Stimulated activated CD4-positive, alpha-beta T cell treated with anti-CD3 and anti-CD28 coated beads, TNF-alpha, amount 100 ng/mL, for 1 hour (primary cell): ENCODE measurements at regions not wholly inside any gene's neighbourhood (a gene's known extent, or its start where the extent isn't known, plus 50 kb on each side); places are given as distances from the start of the nearest gene placed in this dataset.

Experiments
- DNase-seq, 3 donors: peaks; one replicate each; pipeline ENCODE4 v3.0.0-alpha.2; 2020; ENCODE audit warnings: low read depth in 3 of 3, low spot score in 1 of 3

- DNase-seq: no peak
Observed at GRCh38 chr13:21999666-22000065, 328.8 kb downstream of the FGF9 start.

- DNase-seq: no peak
Observed at GRCh38 chr13:22000191-22000590, 329.3 kb downstream of the FGF9 start.

GRCh38 chr13:22001336-22001735, 330.5 kb downstream of the FGF9 start:
- no peak for DNase-seq

- DNase-seq: no peak
Observed at GRCh38 chr13:22002893-22003292, 332.0 kb downstream of the FGF9 start.

- no peak for DNase-seq
Observed at GRCh38 chr13:22009500-22009899, 338.6 kb downstream of the FGF9 start.

GRCh38 chr13:22009937-22010336, 339.1 kb downstream of the FGF9 start:
- no peak for DNase-seq

GRCh38 chr13:22012686-22013085, 341.8 kb downstream of the FGF9 start:
- DNase-seq: no peak

- DNase-seq: no peak
Observed at GRCh38 chr13:22014469-22014868, 343.6 kb downstream of the FGF9 start.

GRCh38 chr13:22017226-22017625, 346.4 kb downstream of the FGF9 start:
- DNase-seq: no peak

GRCh38 chr13:22018076-22018835, 347.4 kb downstream of the FGF9 start:
- DNase-seq: no peak

- no peak for DNase-seq
Observed at GRCh38 chr13:22018836-22019210, 347.9 kb downstream of the FGF9 start.

- no peak for DNase-seq
Observed at GRCh38 chr13:22024381-22024994, 353.6 kb downstream of the FGF9 start.

- no peak for DNase-seq
Observed at GRCh38 chr13:22027566-22027965, 356.7 kb downstream of the FGF9 start.

GRCh38 chr13:22028831-22029230, 358.0 kb downstream of the FGF9 start:
- no peak for DNase-seq

GRCh38 chr13:22030321-22030720, 359.4 kb downstream of the FGF9 start:
- DNase-seq: no peak

- no peak for DNase-seq
Observed at GRCh38 chr13:22031702-22032286, 360.9 kb downstream of the FGF9 start.

GRCh38 chr13:22032905-22033304, 362.0 kb downstream of the FGF9 start:
- no peak for DNase-seq

- no peak for DNase-seq
Observed at GRCh38 chr13:22039961-22040360, 369.1 kb downstream of the FGF9 start.

- no peak for DNase-seq
Observed at GRCh38 chr13:22040810-22041364, 370.0 kb downstream of the FGF9 start.

- DNase-seq: no peak
Observed at GRCh38 chr13:22041741-22042140, 370.9 kb downstream of the FGF9 start.

- DNase-seq: no peak
Observed at GRCh38 chr13:22047082-22047784, 376.4 kb downstream of the FGF9 start.

- no peak for DNase-seq
Observed at GRCh38 chr13:22047785-22048104, 376.9 kb downstream of the FGF9 start.
